Mesothelial cell of epicardium (in vitro differentiated cells): ENCODE measurements at regions not wholly inside any gene's neighbourhood (a gene's known extent, or its start where the extent isn't known, plus 50 kb on each side); places are given as distances from the start of the nearest gene placed in this dataset.
"Not testable (repeated sequence)": the region's sequence is repeated elsewhere in the genome, so short reads cannot be mapped to it uniquely, and the experiment has no call there.

Source experiments
- DNase-seq, 2 experiments: peaks; one replicate each; pipeline ENCODE4 v3.0.0; 2021; ENCODE audit warnings: low spot score in 2 of 2; ENCODE audit not compliant: unreplicated experiment in 2 of 2
- H3K27ac Mint-ChIP-seq: 2 replicates; pipeline ENCODE4 v1.8.0; 2021; ENCODE audit warnings: mixed read lengths
- H3K27me3 Mint-ChIP-seq: 2 replicates; pipeline ENCODE4 v1.8.0; 2021; ENCODE audit warnings: low read depth, mixed read lengths
- H3K36me3 Mint-ChIP-seq: 2 replicates; pipeline ENCODE4 v1.8.0; 2021; ENCODE audit warnings: mixed read lengths
- H3K4me1 Mint-ChIP-seq: 2 replicates; pipeline ENCODE4 v1.8.0; 2021; ENCODE audit warnings: mixed read lengths
- H3K4me3 Mint-ChIP-seq: 2 replicates; pipeline ENCODE4 v1.8.0; 2021; ENCODE audit warnings: mild to moderate bottlenecking, moderate library complexity, mixed read lengths
- H3K9me3 Mint-ChIP-seq: 2 replicates; pipeline ENCODE4 v1.8.0; 2021; ENCODE audit warnings: mixed read lengths
- TF ChIP-seq, protein P1 (sequence below): fragments of 200-600 bp; sonication (generic); IDR thresholded peaks from one replicate; pipeline ENCODE4 v1.5.0; 2021; ENCODE audit warnings: antibody characterized with exemption; ENCODE audit not compliant: unreplicated experiment

GRCh38 chr16:85239239-85239638 is 127.0 kb upstream of the CIBAR2 start:
- Mint-ChIP-seq H3K36me3 (peaks cover 1% of the 10 kb centered on the region), H3K27ac (no peak overlapping the region), H3K4me1 (peaks cover 19% of the 10 kb centered on the region), H3K9me3 (no peaks in the 10 kb centered on the region), H3K4me3 (no peak overlapping the region), H3K27me3 (no peaks in the 10 kb centered on the region)
- TF ChIP-seq, protein P1, sequence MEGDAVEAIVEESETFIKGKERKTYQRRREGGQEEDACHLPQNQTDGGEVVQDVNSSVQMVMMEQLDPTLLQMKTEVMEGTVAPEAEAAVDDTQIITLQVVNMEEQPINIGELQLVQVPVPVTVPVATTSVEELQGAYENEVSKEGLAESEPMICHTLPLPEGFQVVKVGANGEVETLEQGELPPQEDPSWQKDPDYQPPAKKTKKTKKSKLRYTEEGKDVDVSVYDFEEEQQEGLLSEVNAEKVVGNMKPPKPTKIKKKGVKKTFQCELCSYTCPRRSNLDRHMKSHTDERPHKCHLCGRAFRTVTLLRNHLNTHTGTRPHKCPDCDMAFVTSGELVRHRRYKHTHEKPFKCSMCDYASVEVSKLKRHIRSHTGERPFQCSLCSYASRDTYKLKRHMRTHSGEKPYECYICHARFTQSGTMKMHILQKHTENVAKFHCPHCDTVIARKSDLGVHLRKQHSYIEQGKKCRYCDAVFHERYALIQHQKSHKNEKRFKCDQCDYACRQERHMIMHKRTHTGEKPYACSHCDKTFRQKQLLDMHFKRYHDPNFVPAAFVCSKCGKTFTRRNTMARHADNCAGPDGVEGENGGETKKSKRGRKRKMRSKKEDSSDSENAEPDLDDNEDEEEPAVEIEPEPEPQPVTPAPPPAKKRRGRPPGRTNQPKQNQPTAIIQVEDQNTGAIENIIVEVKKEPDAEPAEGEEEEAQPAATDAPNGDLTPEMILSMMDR, result no peak
- no peak for DNase-seq

DNA sequence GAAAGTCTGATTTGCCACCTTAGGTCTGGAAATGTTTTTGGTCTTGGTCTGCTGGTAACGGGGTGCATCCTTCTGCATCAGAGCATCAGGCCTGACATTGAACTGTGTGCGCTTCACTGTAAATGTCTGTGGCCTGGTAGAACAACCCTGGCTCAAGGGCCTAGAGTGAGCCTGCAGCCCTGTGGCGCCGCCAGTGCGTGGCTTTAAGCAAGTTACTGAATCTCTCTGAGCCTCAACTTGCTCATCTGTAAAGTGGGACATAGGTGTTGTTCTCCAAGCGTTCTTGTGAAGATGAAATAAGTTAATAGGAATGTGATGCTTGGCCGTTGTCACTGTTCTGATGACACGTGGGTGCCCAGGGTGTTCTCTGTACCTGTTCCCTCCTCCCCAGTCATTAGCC is 127.6 kb upstream of the CIBAR2 start:
- DNase-seq, result no peak
- Mint-ChIP-seq H3K4me1 (peaks cover 16% of the 10 kb centered on the region), H3K27ac (no peak overlapping the region), H3K4me3 (no peak overlapping the region), H3K27me3 (no peaks in the 10 kb centered on the region), H3K9me3 (no peaks in the 10 kb centered on the region), H3K36me3 (peaks cover 1% of the 10 kb centered on the region)
- TF ChIP-seq, protein P1, result no peak

GRCh38 chr16:85240982-85241924 is 129.0 kb upstream of the CIBAR2 start:
- DNase-seq, result no peak
- Mint-ChIP-seq H3K9me3 (no peaks in the 10 kb centered on the region), H3K4me1 (peaks cover 22% of the 10 kb centered on the region), H3K27me3 (no peaks in the 10 kb centered on the region), H3K4me3 (no peak overlapping the region), H3K36me3 (peaks cover 1% of the 10 kb centered on the region), H3K27ac (no peak overlapping the region)
- TF ChIP-seq, protein P1, result no peak

DNA sequence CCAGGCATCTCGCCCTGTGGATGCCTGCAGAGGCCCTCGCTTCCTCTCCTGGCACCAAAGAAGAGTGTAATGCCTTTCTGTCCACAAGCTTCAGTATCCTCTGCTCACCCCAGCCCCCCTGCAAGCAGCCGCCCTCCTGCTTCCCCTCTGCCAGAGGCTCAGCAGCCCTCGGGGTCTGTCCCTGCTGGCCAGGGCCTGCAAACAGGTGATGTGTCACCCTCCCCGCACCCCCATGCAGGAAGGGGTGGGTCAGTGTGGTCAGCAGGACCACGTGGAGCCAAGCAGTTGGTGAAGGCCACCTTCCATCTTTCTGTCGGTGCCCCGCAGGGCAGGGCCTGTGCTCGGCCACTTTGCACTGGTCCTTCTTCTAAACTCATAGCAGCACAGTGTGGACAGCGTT is 129.9 kb upstream of the CIBAR2 start:
- Mint-ChIP-seq H3K27me3 (no peaks in the 10 kb centered on the region), H3K36me3 (peaks cover 1% of the 10 kb centered on the region), H3K27ac (no peak overlapping the region), H3K4me1 (peaks cover 22% of the 10 kb centered on the region), H3K9me3 (no peaks in the 10 kb centered on the region), H3K4me3 (no peak overlapping the region)
- TF ChIP-seq, protein P1, result no peak
- DNase-seq, result no peak

DNA sequence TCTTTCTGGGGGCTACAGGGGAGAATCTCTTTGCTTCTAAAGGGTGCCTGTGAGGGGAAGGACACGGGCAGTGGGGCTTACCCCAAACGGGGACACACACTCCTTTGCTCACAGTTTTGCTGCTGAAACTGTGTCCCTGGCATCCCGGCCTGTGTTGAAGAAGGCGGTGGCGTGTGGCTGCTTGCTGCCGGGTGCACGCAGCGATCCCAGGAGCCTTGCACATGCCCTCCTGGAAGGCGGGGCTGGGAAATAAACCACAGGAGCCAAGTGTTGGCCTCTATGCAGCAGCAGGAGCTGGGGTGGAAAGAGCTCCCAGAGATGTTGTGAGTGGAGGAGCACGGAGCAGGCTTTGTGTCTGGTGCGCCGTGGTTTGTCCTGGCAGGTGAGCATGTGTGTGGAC is 131.0 kb upstream of the CIBAR2 start:
- TF ChIP-seq, protein P1, result no peak
- Mint-ChIP-seq H3K27me3 (no peaks in the 10 kb centered on the region), H3K4me1 (peaks cover 16% of the 10 kb centered on the region), H3K36me3 (peaks cover 1% of the 10 kb centered on the region), H3K27ac (no peak overlapping the region), H3K9me3 (no peaks in the 10 kb centered on the region), H3K4me3 (no peak overlapping the region)
- no peak for DNase-seq

DNA sequence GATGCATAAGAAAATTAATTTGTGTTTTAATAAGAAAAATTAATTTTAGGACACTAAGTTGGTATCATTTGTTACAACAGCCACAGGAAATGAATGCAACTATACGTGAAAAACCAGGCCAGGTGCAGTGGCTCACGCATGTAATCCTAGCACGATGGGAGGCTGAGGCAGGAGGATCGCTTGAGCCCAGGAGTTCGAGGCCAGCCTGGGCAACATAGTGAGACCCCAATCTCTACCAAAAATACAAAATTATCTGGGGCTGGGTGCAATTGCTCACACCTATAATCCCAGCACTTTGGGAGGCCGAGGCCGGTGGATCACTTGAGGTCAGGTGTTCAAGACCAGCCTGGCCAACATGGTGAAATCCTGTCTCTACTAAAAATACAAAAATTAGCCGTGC is 132.2 kb upstream of the CIBAR2 start:
- H3K9me3 Mint-ChIP-seq, DNase-seq, H3K36me3 Mint-ChIP-seq, H3K27me3 Mint-ChIP-seq, H3K27ac Mint-ChIP-seq, H3K4me3 Mint-ChIP-seq: not testable (repeated sequence)
- H3K4me1 Mint-ChIP-seq, result peaks cover 20% of the 10 kb centered on the region
